ENCODE measurements at regions not wholly inside any gene's neighbourhood (a gene's known extent, or its start where the extent isn't known, plus 50 kb on each side); places are given as distances from the start of the nearest gene placed in this dataset.

- no peak overlapping the region for H3K4me3 Mint-ChIP-seq
- H3K27ac Mint-ChIP-seq = no peak overlapping the region
- no peaks in the 10 kb centered on the region for H3K4me1 Mint-ChIP-seq
- no peaks in the 10 kb centered on the region for H3K9me3 Mint-ChIP-seq
- peaks cover 21% of the 10 kb centered on the region for H3K27me3 Mint-ChIP-seq
- no peaks in the 10 kb centered on the region for H3K36me3 Mint-ChIP-seq
Measured at GRCh38 chr19:30215248-30215647, 156.9 kb upstream of the ZNF536 start.

DNA sequence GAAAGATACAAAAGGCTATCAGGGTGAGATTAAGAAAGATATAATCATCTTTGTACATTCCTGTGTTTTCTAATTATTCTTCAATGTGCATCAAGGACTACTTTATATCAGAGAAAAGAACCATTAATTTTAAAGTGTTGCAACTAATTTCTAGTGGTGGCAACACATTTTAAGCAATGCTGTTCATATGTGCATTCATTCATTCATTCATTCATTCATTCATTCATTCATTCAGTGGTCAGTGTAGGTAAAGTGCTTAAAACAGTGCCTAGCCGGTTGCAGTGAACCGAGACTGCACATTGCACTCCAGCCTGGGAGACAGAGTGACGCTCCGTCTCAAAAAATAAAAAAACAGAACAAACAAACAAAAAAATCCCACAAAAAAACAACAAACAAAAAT is 155.7 kb upstream of the ZNF536 start:
- Mint-ChIP-seq H3K27ac (no peak overlapping the region), H3K4me3 (no peak overlapping the region)

DNA sequence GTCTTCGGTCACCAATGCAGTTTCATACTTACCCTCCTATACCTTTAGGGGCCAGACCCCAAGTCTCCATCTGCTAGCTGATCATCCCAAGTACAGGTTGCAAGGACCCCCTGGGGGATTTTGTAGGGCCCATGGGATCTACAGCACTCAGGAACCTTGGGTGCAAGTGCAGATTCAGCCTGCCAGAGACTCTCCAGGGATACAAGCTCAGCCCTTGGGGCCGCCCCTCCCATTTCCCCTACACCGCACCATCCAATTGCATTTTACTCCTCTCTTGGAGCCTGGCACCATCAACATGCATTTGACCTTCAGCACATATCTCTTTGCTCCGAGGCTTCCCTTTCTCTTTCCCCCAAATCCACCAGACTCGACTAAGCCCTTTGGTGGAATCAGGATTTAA is 154.7 kb upstream of the ZNF536 start:
- Mint-ChIP-seq H3K27me3 (peaks cover 34% of the 10 kb centered on the region), H3K9me3 (no peaks in the 10 kb centered on the region), H3K36me3 (no peaks in the 10 kb centered on the region), H3K27ac (no peak overlapping the region), H3K4me1 (no peaks in the 10 kb centered on the region), H3K4me3 (no peak overlapping the region)

More for the DNA sequence above, 155.7 kb upstream of the ZNF536 start:
- Mint-ChIP-seq H3K9me3 (no peaks in the 10 kb centered on the region), H3K36me3 (no peaks in the 10 kb centered on the region), H3K27me3 (peaks cover 29% of the 10 kb centered on the region), H3K4me1 (no peaks in the 10 kb centered on the region)

GRCh38 chr19:30219702-30220101 is 152.5 kb upstream of the ZNF536 start:
- peaks cover 4% of the 10 kb centered on the region for H3K36me3 Mint-ChIP-seq
- H3K4me1 Mint-ChIP-seq = peaks cover 9% of the 10 kb centered on the region
- no peaks in the 10 kb centered on the region for H3K9me3 Mint-ChIP-seq
- no peak overlapping the region for H3K4me3 Mint-ChIP-seq
- peaks cover 45% of the 10 kb centered on the region for H3K27me3 Mint-ChIP-seq
- no peak overlapping the region for H3K27ac Mint-ChIP-seq

DNA sequence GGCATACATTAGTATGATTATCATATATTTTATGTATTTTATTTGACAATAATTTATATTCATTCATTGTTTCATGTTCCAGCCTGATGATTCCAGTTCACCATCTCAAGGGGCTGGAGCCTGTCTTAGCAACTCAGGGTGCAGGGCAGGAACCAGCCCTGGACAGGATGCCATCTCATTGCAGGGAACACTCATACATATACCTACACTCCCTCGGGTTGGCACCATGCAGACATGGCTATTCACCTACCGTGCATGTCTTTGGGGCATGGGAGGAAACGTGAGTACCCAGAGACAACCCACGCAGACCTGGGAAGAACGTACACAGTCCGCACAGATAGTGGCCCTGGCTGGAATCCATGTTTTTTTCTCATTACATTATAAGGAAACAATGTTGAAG is 151.0 kb upstream of the ZNF536 start:
- Mint-ChIP-seq H3K4me1 (peaks cover 18% of the 10 kb centered on the region), H3K27ac (no peak overlapping the region), H3K36me3 (peaks cover 4% of the 10 kb centered on the region), H3K27me3 (peaks cover 53% of the 10 kb centered on the region), H3K4me3 (no peak overlapping the region), H3K9me3 (no peaks in the 10 kb centered on the region)

DNA sequence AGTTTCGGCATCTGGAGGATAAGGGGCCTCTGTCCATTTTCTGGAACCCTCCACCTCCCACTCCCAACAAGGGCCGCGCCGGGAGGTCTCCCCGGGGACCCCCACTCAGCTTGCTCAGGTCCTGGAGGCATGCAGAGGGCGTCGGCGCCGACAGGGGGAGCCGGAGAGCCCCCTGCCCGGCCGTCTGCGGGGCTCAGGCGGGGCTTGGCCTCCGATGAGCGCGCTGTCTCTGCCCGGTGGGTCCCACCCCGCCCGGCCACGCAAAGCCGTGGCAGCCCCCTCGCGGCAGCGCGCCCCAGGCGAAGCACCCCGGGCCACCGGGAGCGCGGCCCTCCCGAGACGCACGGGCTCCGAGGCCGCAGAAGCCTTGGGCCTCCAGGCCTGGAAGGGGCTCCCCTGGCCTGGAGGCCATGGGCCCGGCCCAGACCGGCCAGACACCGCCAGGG is 149.7 kb upstream of the ZNF536 start:
- Mint-ChIP-seq H3K36me3 (peaks cover 4% of the 10 kb centered on the region), H3K9me3 (no peaks in the 10 kb centered on the region), H3K4me3 (no peak overlapping the region), H3K4me1 (peaks cover 29% of the 10 kb centered on the region), H3K27ac (no peak overlapping the region), H3K27me3 (peaks cover 59% of the 10 kb centered on the region)

GRCh38 chr19:30222992-30223865 is 149.0 kb upstream of the ZNF536 start:
- H3K36me3 Mint-ChIP-seq = peaks cover 4% of the 10 kb centered on the region
- H3K4me1 Mint-ChIP-seq = peaks cover 29% of the 10 kb centered on the region
- peaks cover 59% of the 10 kb centered on the region for H3K27me3 Mint-ChIP-seq
- no peaks in the 10 kb centered on the region for H3K9me3 Mint-ChIP-seq
- H3K27ac Mint-ChIP-seq = no peak overlapping the region
- peak overlapping the region; percentile 6 for H3K4me3 Mint-ChIP-seq

- Mint-ChIP-seq H3K27me3 (peaks cover 60% of the 10 kb centered on the region), H3K9me3 (no peaks in the 10 kb centered on the region), H3K4me1 (peaks cover 32% of the 10 kb centered on the region), H3K4me3 (no peak overlapping the region), H3K27ac (no peak overlapping the region), H3K36me3 (peaks cover 4% of the 10 kb centered on the region)
Measured at GRCh38 chr19:30223866-30224688, 148.1 kb upstream of the ZNF536 start.

GRCh38 chr19:30224689-30225606 is 147.2 kb upstream of the ZNF536 start:
- Mint-ChIP-seq H3K27ac (no peak overlapping the region), H3K9me3 (no peaks in the 10 kb centered on the region), H3K4me1 (peaks cover 33% of the 10 kb centered on the region), H3K27me3 (peaks cover 54% of the 10 kb centered on the region), H3K4me3 (peak overlapping the region; percentile 82), H3K36me3 (peaks cover 4% of the 10 kb centered on the region)

GRCh38 chr19:30225676-30226463 is 146.3 kb upstream of the ZNF536 start:
- Mint-ChIP-seq H3K36me3 (peaks cover 4% of the 10 kb centered on the region), H3K4me1 (peaks cover 33% of the 10 kb centered on the region), H3K9me3 (no peaks in the 10 kb centered on the region), H3K27me3 (peaks cover 53% of the 10 kb centered on the region), H3K4me3 (peak overlapping the region; percentile 82), H3K27ac (no peak overlapping the region)

DNA sequence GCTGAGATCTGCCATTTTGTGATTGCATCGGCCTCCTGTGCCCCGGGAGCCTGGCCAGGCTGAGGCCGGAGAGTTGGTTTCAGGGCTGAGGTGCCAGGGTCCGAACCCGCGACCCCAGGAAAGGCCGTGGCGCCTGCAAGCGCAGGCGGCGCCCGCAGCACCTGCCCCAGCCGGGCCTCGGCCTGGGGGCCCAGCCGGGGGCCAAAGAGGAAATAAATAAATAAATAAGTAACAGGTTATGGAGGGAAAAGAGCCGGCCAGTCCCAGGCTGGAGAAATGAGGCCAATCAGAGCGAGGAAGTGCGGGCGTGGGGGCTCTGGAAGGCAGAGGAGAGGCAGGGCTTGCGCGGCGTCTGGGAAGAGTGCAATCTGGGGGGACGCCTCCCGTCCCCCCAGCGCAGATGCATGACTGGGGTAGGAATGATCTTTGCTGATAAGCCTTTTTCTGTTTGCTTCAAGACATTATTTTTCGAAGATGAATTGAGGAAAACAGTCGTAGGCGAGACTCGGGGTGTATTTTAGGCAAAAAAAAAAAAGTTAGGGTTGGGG is 145.6 kb upstream of the ZNF536 start:
- H3K4me1 Mint-ChIP-seq = peaks cover 33% of the 10 kb centered on the region
- H3K4me3 Mint-ChIP-seq = peak overlapping the region; percentile 85
- H3K27me3 Mint-ChIP-seq = peaks cover 55% of the 10 kb centered on the region
- H3K9me3 Mint-ChIP-seq = no peaks in the 10 kb centered on the region
- H3K27ac Mint-ChIP-seq = no peak overlapping the region
- H3K36me3 Mint-ChIP-seq = peaks cover 4% of the 10 kb centered on the region

DNA sequence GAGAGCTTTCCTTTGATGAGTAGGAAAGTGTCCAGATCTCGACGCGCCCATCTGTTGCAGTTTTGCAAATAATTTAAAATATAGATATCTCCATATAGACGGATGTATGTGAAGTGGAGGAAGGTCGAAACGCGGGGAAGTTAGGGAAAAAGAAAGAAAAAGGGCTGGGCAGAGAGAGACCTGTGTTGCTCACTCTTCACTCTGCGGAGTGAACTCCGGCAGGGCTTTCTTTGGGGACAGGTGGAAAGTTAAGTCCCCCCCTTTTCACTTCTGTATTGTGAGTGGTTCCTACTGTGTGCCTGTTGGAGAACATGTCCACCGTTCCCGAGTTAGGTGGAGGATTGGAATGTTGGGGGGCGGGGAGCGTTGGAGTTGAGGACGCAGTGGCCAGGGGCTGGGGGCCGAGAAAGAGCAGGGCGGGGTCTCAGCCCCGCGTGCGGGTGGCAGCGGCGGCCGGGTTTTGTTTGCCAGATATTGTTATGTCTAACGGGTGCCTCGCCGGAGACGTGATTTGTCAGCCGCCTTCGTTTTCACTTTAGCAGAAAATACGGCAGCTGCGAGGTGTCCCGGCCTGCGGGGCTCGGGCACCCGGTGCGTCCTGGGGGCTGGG is 145.1 kb upstream of the ZNF536 start:
- Mint-ChIP-seq H3K4me3 (peak overlapping the region; percentile 85), H3K36me3 (peaks cover 4% of the 10 kb centered on the region), H3K4me1 (peaks cover 33% of the 10 kb centered on the region), H3K27ac (no peak overlapping the region), H3K9me3 (no peaks in the 10 kb centered on the region), H3K27me3 (peaks cover 52% of the 10 kb centered on the region)

- H3K36me3 Mint-ChIP-seq = peaks cover 4% of the 10 kb centered on the region
- H3K4me1 Mint-ChIP-seq = peaks cover 33% of the 10 kb centered on the region
- H3K27me3 Mint-ChIP-seq = peaks cover 55% of the 10 kb centered on the region
- H3K4me3 Mint-ChIP-seq = peak overlapping the region; percentile 85
- no peak overlapping the region for H3K27ac Mint-ChIP-seq
- no peaks in the 10 kb centered on the region for H3K9me3 Mint-ChIP-seq
Measured at GRCh38 chr19:30227661-30228112, 144.5 kb upstream of the ZNF536 start.
